Epithelial cell of proximal tubule (primary cell): ENCODE measurements at regions not wholly inside any gene's neighbourhood (a gene's known extent, or its start where the extent isn't known, plus 50 kb on each side); places are given as distances from the start of the nearest gene placed in this dataset.
"Not testable (repeated sequence)": the region's sequence is repeated elsewhere in the genome, so short reads cannot be mapped to it uniquely, and the experiment has no call there.

Experiments used
- DNase-seq: peaks from one replicate; pipeline ENCODE4 v3.0.0-alpha.2; 2011; ENCODE audit warnings: low read depth
- H3K4me3 ChIP-seq: 2 replicates; pipeline ENCODE4 v1.5.1; 2011; ENCODE audit warnings: low read depth, mild to moderate bottlenecking, low read length
- TF ChIP-seq, protein P1 (sequence below): conservative IDR thresholded peaks from 2 replicates; pipeline ENCODE4 v1.5.1; 2012; ENCODE audit warnings: low read depth, mild to moderate bottlenecking, low read length

DNA sequence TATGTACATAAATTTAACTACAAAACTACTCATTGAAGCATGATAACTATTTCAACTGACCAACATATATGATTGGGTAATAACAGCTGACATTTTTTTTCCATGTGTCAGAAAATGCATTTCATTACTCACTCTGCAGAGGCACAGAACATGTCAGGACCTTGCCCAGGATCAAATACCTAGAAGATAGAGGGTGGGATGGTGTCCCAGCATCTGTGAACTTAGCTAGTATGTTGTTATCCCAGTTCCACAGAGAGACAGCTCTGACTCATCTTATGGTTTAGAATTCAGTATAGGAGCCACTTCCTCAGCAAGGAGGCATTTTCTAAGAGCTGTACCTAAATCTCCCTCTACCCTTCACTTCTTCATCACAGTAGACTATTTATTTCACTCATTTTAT is 1198.6 kb upstream of the ACO1 start:
- DNase-seq, result no peak
- TF ChIP-seq, protein P1, sequence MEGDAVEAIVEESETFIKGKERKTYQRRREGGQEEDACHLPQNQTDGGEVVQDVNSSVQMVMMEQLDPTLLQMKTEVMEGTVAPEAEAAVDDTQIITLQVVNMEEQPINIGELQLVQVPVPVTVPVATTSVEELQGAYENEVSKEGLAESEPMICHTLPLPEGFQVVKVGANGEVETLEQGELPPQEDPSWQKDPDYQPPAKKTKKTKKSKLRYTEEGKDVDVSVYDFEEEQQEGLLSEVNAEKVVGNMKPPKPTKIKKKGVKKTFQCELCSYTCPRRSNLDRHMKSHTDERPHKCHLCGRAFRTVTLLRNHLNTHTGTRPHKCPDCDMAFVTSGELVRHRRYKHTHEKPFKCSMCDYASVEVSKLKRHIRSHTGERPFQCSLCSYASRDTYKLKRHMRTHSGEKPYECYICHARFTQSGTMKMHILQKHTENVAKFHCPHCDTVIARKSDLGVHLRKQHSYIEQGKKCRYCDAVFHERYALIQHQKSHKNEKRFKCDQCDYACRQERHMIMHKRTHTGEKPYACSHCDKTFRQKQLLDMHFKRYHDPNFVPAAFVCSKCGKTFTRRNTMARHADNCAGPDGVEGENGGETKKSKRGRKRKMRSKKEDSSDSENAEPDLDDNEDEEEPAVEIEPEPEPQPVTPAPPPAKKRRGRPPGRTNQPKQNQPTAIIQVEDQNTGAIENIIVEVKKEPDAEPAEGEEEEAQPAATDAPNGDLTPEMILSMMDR, result no peak
- H3K4me3 ChIP-seq, result no peak overlapping the region

DNA sequence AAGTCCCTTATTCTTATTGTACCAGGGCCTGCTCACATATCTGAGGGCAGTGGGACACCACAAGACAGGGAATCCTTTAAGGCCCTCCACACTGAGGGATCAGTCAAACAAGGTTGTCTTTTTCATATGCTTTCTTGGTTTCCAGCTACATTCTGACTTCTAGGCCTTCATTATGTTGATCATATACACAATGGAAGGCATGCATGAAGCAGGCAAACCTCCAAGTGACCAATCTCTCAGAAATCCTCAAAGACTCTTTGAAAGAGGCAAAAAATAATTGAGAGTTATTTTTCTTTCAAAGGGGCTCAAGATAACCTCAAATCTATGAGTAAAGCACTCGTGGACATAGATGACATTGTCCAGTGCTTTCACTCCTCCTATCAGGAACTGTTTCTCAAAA is 1195.9 kb upstream of the ACO1 start:
- TF ChIP-seq, protein P1, result no peak
- DNase-seq, result no peak
- H3K4me3 ChIP-seq, result no peak overlapping the region

DNA sequence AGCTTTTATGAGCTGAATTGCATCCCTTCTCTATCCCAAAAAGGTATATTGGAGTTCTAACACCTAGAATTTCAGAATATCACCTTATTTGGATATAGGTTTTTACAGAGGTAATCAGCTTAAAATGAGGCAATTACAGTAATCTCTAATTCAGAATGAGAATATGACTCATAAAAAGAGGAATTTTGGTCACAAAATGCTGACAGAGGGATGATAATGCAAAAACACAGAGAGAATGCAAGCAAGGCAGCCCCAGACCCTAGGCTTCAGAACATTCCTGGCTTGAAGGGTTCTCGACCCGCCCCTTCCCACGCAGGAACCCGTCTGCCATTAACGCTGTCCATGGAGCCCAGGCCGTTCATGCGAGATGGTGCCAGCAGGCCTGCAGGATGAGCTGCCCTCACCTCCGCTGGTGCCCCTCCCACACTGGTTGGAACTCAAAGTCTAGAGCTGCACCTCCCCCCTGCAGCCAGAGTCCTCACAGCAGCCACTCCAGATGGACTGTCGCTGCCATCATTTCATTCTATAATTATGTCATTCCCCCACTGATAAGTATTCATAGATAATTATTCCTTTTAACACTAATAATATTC is 1173.4 kb upstream of the ACO1 start:
- H3K4me3 ChIP-seq, result no peak overlapping the region
- TF ChIP-seq, protein P1, result no peak
- no peak for DNase-seq

DNA sequence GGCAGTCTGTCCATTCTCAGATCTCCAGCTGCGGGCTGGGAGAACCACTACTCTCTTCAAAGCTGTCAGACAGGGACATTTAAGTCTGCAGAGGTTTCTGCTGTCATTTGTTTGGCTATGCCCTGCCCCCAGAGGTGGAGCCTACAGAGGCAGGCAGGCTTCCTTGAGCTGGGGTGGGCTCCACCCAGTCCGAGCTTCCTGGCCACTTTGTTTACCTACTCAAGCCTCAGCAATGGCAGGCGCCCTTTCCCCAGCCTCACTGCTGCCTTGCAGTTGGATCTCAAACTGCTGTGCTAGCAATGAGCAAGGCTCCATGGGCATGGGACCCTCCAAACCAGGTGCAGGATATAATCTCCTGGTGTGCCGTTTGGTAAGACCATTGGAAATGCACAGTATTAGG is 1154.5 kb upstream of the ACO1 start:
- H3K4me3 ChIP-seq, DNase-seq: not testable (repeated sequence)

DNA sequence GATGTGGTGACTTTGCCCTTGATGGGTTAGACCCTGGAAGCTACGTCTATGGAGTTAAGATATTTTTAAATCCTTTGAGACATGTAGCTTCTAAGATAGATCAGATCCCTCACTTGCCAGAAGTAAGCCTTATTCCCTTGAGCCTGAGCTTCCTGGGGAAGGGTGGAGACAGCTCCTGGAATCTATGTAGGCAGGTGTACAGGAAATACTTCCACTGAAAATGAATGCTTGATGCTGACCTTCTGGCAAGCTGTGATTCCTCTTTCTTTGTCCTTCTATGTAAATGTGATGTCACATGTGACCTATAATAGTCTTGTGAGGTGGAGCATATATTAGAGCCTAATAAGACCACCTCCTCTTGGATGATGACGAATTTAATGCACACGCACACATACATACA is 1152.0 kb upstream of the ACO1 start:
- no peak for DNase-seq
- no peak overlapping the region for H3K4me3 ChIP-seq
- TF ChIP-seq, protein P1, result no peak

DNA sequence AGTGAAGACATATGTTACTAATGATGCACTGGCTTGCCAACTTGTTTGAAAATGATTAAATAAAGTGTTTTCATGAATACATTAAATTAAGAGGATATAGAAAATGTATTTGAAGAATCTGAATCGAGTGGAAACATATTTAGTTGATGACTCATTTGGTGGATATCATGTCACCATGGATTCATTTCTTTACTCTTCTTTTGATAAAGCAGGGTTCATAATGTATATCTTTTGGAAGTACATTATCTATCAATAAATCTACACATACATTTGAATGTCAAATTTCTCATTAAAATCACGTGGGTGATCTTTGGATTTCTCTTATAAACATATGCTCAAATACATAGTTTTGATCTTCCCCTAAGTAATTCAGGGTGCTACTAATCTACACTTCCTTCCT is 1148.1 kb upstream of the ACO1 start:
- no peak for DNase-seq
- TF ChIP-seq, protein P1, result no peak

DNA sequence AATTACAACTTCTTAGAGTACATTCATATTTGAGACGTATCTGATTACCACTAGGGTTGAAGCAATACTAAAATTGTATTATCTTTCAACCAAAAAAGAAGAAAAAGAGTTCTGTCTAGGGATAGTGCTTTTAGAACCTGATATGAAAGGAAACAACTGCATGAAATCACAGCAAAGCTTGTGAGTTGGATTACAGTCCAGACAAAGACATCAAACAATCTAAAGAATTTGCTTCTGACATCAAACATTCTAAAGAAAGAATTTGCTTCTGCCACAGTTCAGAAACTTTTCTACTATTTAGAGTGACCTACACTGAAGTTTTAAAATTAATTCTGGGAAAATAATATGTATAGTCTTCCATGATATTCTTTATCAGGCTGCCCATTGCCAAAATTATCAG is 1141.1 kb upstream of the ACO1 start:
- TF ChIP-seq, protein P1, result no peak
- no peak for DNase-seq

More for the DNA sequence above, 1148.1 kb upstream of the ACO1 start:
- H3K4me3 ChIP-seq, result no peak overlapping the region

More for the DNA sequence above, 1141.1 kb upstream of the ACO1 start:
- H3K4me3 ChIP-seq, result no peak overlapping the region
